Peyer's patch (tissue), 4 donors: ENCODE measurements at regions not wholly inside any gene's neighbourhood (a gene's known extent, or its start where the extent isn't known, plus 50 kb on each side); places are given as distances from the start of the nearest gene placed in this dataset.

Experiments
- CTCF ChIP-seq, 6 experiments: fragments of 450-650 bp in 4 of 6; fragments of 200-600 bp in 2 of 6; sonication (generic) in 1 of 6; IDR thresholded peaks; one replicate each; pipeline ENCODE4 v1.5.1; 2017 to 2019; ENCODE audit warnings: antibody characterized with exemption in 6 of 6, mild to moderate bottlenecking in 3 of 6, moderate library complexity in 1 of 6
- POLR2A ChIP-seq, 2 donors: fragments of 450-650 bp; IDR thresholded peaks; one replicate each; pipeline ENCODE4 v1.5.1; 2017; ENCODE audit warnings: antibody characterized with exemption in 2 of 2, mild to moderate bottlenecking in 2 of 2, moderate library complexity in 2 of 2

GRCh38 chr7:33743594-33743993 lies 161.7 kb upstream of the BMPER start:
- TF ChIP-seq POLR2A (IDR thresholded peaks at IDR 0.05) (no peak), CTCF (IDR thresholded peaks at IDR 0.05) (no peak)
